ENCODE measurements at regions not wholly inside any gene's neighbourhood (a gene's known extent, or its start where the extent isn't known, plus 50 kb on each side); places are given as distances from the start of the nearest gene placed in this dataset.

DNA sequence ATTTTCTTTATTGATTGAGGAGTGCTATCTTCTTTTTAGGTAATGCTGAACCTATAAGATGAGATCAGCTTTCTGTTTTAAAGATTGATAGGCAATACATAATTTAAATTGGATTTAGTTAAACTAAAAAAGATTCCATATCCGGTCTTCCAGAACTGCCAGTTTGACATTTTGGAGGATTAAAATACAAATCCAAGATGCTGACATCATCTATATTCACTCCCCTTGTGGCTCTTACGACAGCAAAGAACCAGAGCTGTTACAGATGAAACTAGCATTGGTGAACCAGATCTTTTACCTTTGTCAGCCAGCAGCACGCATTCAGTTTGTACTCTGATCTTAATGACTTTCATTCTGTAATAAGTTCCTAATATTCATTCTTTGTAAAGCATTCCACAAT, 218.7 kb downstream of the ZIC4 start:
- TF ChIP-seq POLR2AphosphoS5 (IDR thresholded peaks at IDR 0.05; ENCODE audit: low read depth, low read length) (no peak), POLR2A (IDR thresholded peaks at IDR 0.05; ENCODE audit: low read depth, low read length) (no peak)

Measured in GM12891 (cell line).